SU-DHL-6 (cell line): ENCODE measurements at regions not wholly inside any gene's neighbourhood (a gene's known extent, or its start where the extent isn't known, plus 50 kb on each side); places are given as distances from the start of the nearest gene placed in this dataset.

Experiments used
- H2AFZ ChIP-seq: fragments of 200-600 bp; sonication (generic); 2 replicates; pipeline ENCODE4 v1.6.1; 2014; ENCODE audit warnings: low read depth, mild to moderate bottlenecking, moderate library complexity, mixed read lengths, antibody characterized with exemption, low read length; ENCODE audit not compliant: severe bottlenecking
- H3F3A ChIP-seq: fragments of 200-600 bp; shearing (Covaris generic); 2 replicates; pipeline ENCODE4 v1.6.0; 2016; ENCODE audit warnings: antibody characterized with exemption, mild to moderate bottlenecking; ENCODE audit not compliant: insufficient read depth
- H3K27ac ChIP-seq: fragments of 200-600 bp; sonication (generic); 2 replicates; pipeline ENCODE4 v1.5.1; 2016; ENCODE audit warnings: low read depth, mild to moderate bottlenecking, low read length, moderate library complexity, mixed read lengths
- H3K27me3 ChIP-seq: fragments of 200-600 bp; sonication (generic), shearing (Covaris generic); 2 replicates; pipeline ENCODE4 v1.6.0; 2014; ENCODE audit warnings: mild to moderate bottlenecking, low read length
- H3K36me3 ChIP-seq: fragments of 200-600 bp; sonication (generic); 2 replicates; pipeline ENCODE4 v1.6.1; 2014; ENCODE audit warnings: mild to moderate bottlenecking, low read length, mixed read lengths
- H3K4me2 ChIP-seq: fragments of 300-600, 200-600 bp; shearing (Covaris generic), sonication (generic); 2 replicates; pipeline ENCODE4 v1.6.0; 2014; ENCODE audit warnings: low read length, low read depth, mild to moderate bottlenecking; ENCODE audit not compliant: poor library complexity, severe bottlenecking
- H3K4me3 ChIP-seq: fragments of 200-600 bp; sonication (generic); 2 replicates; pipeline ENCODE4 v1.5.1; 2014; ENCODE audit warnings: antibody characterized with exemption, low read length, mild to moderate bottlenecking, mixed read lengths; ENCODE audit not compliant: insufficient read depth, poor library complexity, severe bottlenecking
- H3K79me2 ChIP-seq: fragments of 200-600 bp; sonication (generic); 2 replicates; pipeline ENCODE4 v1.6.1; 2014; ENCODE audit warnings: mild to moderate bottlenecking, low read length, moderate library complexity; ENCODE audit not compliant: insufficient read depth
- H3K9ac ChIP-seq: fragments of 200-600 bp; sonication (generic); 2 replicates; pipeline ENCODE4 v1.7.0; 2014; ENCODE audit warnings: mild to moderate bottlenecking, low read length
- H3K9me2 ChIP-seq: fragments of 200-600 bp; sonication (generic); replicated peaks from 2 replicates; pipeline ENCODE4 v1.6.1; 2014; ENCODE audit warnings: low read length; ENCODE audit not compliant: insufficient read depth
- H3K9me3 ChIP-seq: fragments of 200-600 bp; sonication (generic); 2 replicates; pipeline ENCODE4 v1.6.1; 2014; ENCODE audit warnings: low read length, mixed read lengths; ENCODE audit not compliant: insufficient read depth
- H4K20me1 ChIP-seq: fragments of 200-600 bp; sonication (generic); 2 replicates; pipeline ENCODE4 v1.6.1; 2014; ENCODE audit warnings: low read depth, mild to moderate bottlenecking, antibody characterized with exemption, low read length, moderate library complexity, mixed read lengths
- CTCF ChIP-seq: fragments of 200-600 bp; sonication (generic); IDR thresholded peaks from one replicate; pipeline ENCODE4 v1.5.1; 2017; ENCODE audit warnings: antibody characterized with exemption, mild to moderate bottlenecking, low read length, moderate library complexity; ENCODE audit not compliant: insufficient read depth, poor library complexity, severe bottlenecking
- EZH2phosphoT487 ChIP-seq: fragments of 200-600 bp; sonication (generic), shearing (Covaris generic); conservative IDR thresholded peaks from 2 replicates; pipeline ENCODE4 v1.6.1; 2018; ENCODE audit warnings: mild to moderate bottlenecking, antibody characterized with exemption, low read length, moderate library complexity, mixed read lengths

- no peaks in the 10 kb centered on the region for H3K9me3 ChIP-seq
- no peak for TF ChIP-seq EZH2phosphoT487
- H3K79me2 ChIP-seq, result no peaks in the 10 kb centered on the region
- H3K27ac ChIP-seq, result no peak overlapping the region
- H3F3A ChIP-seq, result no peaks in the 10 kb centered on the region
- H4K20me1 ChIP-seq, result no peaks in the 10 kb centered on the region
- no peak overlapping the region for H3K4me2 ChIP-seq
- no peak overlapping the region for H2AFZ ChIP-seq
- no peaks in the 10 kb centered on the region for H3K27me3 ChIP-seq
- H3K36me3 ChIP-seq, result no peaks in the 10 kb centered on the region
- no peak overlapping the region for H3K4me3 ChIP-seq
- no peaks in the 10 kb centered on the region for H3K9me2 ChIP-seq
- no peak overlapping the region for H3K9ac ChIP-seq
Measured at GRCh38 chr4:181261279-181261678, 981.9 kb upstream of the TENM3 start.

GRCh38 chr4:181264893-181265292 is 978.3 kb upstream of the TENM3 start:
- Histone ChIP-seq H4K20me1 (no peaks in the 10 kb centered on the region), H3K4me2 (no peak overlapping the region), H3K36me3 (no peaks in the 10 kb centered on the region), H3K79me2 (no peaks in the 10 kb centered on the region), H3K27ac (no peak overlapping the region), H2AFZ (no peak overlapping the region), H3K9ac (no peak overlapping the region), H3K9me2 (no peaks in the 10 kb centered on the region), H3F3A (no peaks in the 10 kb centered on the region), H3K27me3 (no peaks in the 10 kb centered on the region), H3K9me3 (no peaks in the 10 kb centered on the region), H3K4me3 (no peak overlapping the region)
- TF ChIP-seq EZH2phosphoT487, result no peak
- TF ChIP-seq CTCF, result no peak

GRCh38 chr4:181265370-181265769 is 977.8 kb upstream of the TENM3 start:
- H4K20me1 ChIP-seq, result no peaks in the 10 kb centered on the region
- H3K9me3 ChIP-seq, result no peaks in the 10 kb centered on the region
- TF ChIP-seq CTCF (no peak), EZH2phosphoT487 (no peak)
- no peak overlapping the region for H3K27ac ChIP-seq
- H3K4me3 ChIP-seq, result no peak overlapping the region
- H2AFZ ChIP-seq, result no peak overlapping the region
- H3K9ac ChIP-seq, result no peak overlapping the region
- H3K27me3 ChIP-seq, result no peaks in the 10 kb centered on the region
- H3K36me3 ChIP-seq, result no peaks in the 10 kb centered on the region
- no peaks in the 10 kb centered on the region for H3K9me2 ChIP-seq
- no peaks in the 10 kb centered on the region for H3F3A ChIP-seq
- H3K79me2 ChIP-seq, result no peaks in the 10 kb centered on the region
- H3K4me2 ChIP-seq, result no peak overlapping the region

GRCh38 chr4:181271116-181271640 is 972.0 kb upstream of the TENM3 start:
- no peaks in the 10 kb centered on the region for H3K79me2 ChIP-seq
- no peaks in the 10 kb centered on the region for H4K20me1 ChIP-seq
- H2AFZ ChIP-seq, result no peak overlapping the region
- no peaks in the 10 kb centered on the region for H3K9me2 ChIP-seq
- H3K9me3 ChIP-seq, result no peaks in the 10 kb centered on the region
- H3K36me3 ChIP-seq, result no peaks in the 10 kb centered on the region
- no peak overlapping the region for H3K4me2 ChIP-seq
- no peak overlapping the region for H3K4me3 ChIP-seq
- H3F3A ChIP-seq, result no peaks in the 10 kb centered on the region
- TF ChIP-seq CTCF (no peak), EZH2phosphoT487 (no peak)
- H3K9ac ChIP-seq, result no peak overlapping the region
- no peaks in the 10 kb centered on the region for H3K27me3 ChIP-seq
- no peak overlapping the region for H3K27ac ChIP-seq
